OCI-LY1 (cell line): ENCODE measurements at regions not wholly inside any gene's neighbourhood (a gene's known extent, or its start where the extent isn't known, plus 50 kb on each side); places are given as distances from the start of the nearest gene placed in this dataset.

Source experiments
- EZH2 ChIP-seq: fragments of 200-600 bp; sonication (generic), shearing (Covaris generic); IDR thresholded peaks from 2 replicates; pipeline ENCODE4 v1.8.0; 2017; ENCODE audit warnings: borderline replicate concordance, mixed run types, mild to moderate bottlenecking, antibody characterized with exemption, low read length, moderate library complexity, mixed read lengths
- TF ChIP-seq, protein P1 (sequence below): fragments of 200-600 bp; sonication (generic), shearing (Covaris generic); IDR thresholded peaks from 2 replicates; pipeline ENCODE4 v1.5.1; 2017; ENCODE audit warnings: mild to moderate bottlenecking, antibody characterized with exemption, low read length, moderate library complexity, mixed read lengths

GRCh38 chr6:71529769-71530168 lies 241.2 kb downstream of the OGFRL1 start:
- TF ChIP-seq, protein P1, sequence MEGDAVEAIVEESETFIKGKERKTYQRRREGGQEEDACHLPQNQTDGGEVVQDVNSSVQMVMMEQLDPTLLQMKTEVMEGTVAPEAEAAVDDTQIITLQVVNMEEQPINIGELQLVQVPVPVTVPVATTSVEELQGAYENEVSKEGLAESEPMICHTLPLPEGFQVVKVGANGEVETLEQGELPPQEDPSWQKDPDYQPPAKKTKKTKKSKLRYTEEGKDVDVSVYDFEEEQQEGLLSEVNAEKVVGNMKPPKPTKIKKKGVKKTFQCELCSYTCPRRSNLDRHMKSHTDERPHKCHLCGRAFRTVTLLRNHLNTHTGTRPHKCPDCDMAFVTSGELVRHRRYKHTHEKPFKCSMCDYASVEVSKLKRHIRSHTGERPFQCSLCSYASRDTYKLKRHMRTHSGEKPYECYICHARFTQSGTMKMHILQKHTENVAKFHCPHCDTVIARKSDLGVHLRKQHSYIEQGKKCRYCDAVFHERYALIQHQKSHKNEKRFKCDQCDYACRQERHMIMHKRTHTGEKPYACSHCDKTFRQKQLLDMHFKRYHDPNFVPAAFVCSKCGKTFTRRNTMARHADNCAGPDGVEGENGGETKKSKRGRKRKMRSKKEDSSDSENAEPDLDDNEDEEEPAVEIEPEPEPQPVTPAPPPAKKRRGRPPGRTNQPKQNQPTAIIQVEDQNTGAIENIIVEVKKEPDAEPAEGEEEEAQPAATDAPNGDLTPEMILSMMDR: no peak
- TF ChIP-seq EZH2: no peak
